HG03354 (cell line): ENCODE measurements at regions not wholly inside any gene's neighbourhood (a gene's known extent, or its start where the extent isn't known, plus 50 kb on each side); places are given as distances from the start of the nearest gene placed in this dataset.
"Not testable (repeated sequence)": the region's sequence is repeated elsewhere in the genome, so short reads cannot be mapped to it uniquely, and the experiment has no call there.

ENCODE experiments used
- ATAC-seq: cut with Tn5 transposase; IDR thresholded peaks from one replicate; pipeline ENCODE4 v1.9.1; 2021; ENCODE audit warnings: mild to moderate bottlenecking; ENCODE audit not compliant: unreplicated experiment, poor library complexity, severe bottlenecking

GRCh38 chr13:31594056-31594455 lies 145.3 kb upstream of the RXFP2 start:
- no peak for ATAC-seq

- ATAC-seq = no peak
Measured at GRCh38 chr13:31595563-31595962, 143.8 kb upstream of the RXFP2 start.

GRCh38 chr13:31598990-31599389 lies 140.3 kb upstream of the RXFP2 start:
- ATAC-seq = no peak

- no peak for ATAC-seq
Measured at GRCh38 chr13:31605076-31605860, 134.1 kb upstream of the RXFP2 start.

- ATAC-seq = not testable (repeated sequence)
Measured at GRCh38 chr13:31607531-31607930, 131.8 kb upstream of the RXFP2 start.

DNA sequence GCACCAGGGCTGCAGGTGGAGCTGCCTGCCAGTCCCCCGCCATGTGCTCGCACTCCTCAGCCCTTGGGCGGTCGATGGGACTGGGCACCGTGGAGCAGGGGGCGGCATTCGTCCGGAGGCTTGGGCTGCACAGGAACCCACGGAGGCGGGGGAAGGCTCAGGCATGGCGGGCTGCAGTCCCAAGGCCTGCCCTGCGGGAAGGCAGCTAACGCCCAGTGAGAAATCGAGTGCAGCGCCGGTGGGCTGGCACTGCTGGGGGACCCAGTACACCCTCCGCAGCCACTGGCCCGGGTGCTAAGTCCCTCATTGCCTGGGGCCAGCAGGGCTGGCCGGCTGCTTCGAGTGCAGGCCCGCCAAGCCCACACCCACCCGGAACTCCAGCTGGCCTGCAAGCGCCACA lies 130.5 kb upstream of the RXFP2 start:
- not testable (repeated sequence) for ATAC-seq

- no peak for ATAC-seq
Measured at GRCh38 chr13:31610270-31610998, 128.9 kb upstream of the RXFP2 start.

GRCh38 chr13:31611214-31611613 lies 128.1 kb upstream of the RXFP2 start:
- no peak for ATAC-seq

DNA sequence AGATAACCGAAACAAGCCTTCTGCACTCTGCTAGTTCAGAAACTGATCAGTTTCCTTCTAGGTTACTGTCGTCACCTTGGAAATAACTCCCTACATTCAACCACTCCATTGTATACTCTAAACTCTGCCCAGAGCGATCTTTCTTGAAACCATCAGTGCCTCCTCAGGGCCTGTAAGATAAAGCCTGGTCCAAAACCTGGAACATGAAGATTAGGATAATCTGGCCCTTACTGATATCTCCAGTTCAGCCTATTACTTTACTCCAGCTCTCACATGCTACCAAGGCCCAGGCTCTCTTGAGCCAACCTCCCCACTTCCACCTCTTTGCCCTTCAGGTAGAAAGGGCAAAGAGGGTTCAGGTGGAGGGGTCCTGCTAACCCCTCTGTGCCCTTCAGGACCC lies 125.3 kb upstream of the RXFP2 start:
- ATAC-seq = no peak

DNA sequence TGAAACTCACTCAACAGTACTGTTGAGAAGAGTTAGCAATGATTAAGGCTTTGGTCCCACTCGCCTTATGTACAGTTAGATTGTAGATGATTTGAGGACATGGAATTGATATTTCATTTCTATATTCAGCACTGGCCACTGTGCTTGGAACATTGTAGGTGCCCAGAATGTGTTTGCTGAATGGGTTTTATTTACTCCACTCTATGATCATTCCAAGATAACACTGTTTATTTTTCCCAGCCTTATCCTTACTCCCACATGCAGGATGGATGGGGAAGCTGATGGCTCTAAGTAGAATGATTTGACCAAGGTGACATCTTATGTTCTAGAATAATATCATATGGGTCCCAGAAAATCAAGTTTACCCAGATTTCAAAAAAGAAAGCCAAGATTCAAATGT lies 124.6 kb upstream of the RXFP2 start:
- no peak for ATAC-seq

- ATAC-seq = no peak
Measured at GRCh38 chr13:31625115-31625514, 114.2 kb upstream of the RXFP2 start.

GRCh38 chr13:31627097-31627845 lies 112.1 kb upstream of the RXFP2 start:
- no peak for ATAC-seq

DNA sequence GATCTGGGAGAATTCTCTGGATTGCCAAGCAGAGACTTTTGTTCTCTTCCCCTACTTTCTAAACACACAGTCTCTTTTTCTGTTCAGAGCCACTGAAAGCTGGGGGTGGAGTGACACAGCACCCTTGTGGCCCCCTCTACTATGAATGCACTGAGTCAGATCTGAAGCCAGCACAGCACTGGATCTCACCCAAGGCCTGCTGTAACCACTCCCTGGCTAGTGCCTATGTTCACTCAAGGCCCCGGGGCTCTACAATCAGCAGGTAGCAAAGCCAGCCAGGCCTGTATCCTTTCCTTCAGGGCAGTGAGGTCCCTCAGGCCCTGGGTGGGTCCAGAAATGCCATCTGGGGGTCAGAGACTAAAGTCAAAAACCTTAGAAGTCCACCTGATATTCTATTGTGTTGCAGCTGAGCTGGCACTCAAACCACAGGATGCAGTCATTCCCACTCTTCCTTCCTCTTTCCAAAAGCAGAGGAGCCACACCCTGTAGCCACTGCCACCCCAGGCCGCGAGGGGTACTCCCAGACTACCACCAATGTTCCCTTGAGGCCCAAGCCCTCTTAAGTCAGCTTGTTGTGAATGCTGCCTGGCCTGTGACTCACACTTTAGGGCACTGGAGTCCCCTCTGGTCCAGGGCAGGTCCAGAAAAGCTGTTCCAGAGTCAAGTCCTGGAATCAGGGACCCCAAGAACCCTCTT lies 110.1 kb upstream of the RXFP2 start:
- ATAC-seq = no peak

- no peak for ATAC-seq
Measured at GRCh38 chr13:31631071-31631470, 108.3 kb upstream of the RXFP2 start.

DNA sequence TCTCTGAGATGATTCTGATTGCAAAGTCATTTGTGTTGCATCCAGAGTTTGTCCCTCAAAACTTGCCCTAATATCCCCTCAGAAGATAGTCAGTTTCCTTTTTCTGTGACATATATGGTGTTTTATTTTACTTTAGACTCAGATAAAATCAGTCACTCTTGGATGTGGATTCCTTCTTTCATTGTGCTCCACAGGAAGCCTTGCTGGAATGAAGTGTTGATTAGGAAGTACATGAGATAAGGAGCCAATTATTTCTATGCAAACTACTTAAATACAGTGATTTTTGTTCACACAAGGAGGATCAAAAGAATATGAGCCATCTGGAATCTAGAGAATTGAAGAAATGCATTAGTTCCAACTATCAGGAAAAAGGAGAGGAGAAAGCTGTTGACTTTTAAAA lies 107.6 kb upstream of the RXFP2 start:
- ATAC-seq = no peak

DNA sequence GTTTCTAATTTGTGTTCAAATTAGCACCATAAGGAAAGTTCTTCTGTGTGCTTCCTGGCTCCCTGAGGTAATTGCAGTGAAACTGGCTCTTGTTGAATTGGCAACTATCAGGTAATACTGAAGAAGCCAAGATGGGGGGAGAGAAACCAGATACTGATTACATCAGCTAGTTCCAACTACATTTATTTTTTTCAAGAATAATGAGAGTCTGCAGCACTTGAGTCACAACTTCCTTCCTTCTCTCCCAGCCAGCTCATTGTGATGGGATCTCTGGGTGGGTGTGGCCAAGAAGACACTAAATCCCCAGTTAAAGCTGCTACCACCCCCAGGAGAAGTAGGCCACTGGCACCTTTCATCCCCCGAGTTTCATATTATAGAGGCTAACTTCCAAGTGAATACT lies 100.7 kb upstream of the RXFP2 start:
- ATAC-seq = no peak

- no peak for ATAC-seq
Measured at GRCh38 chr13:31639443-31640163, 99.7 kb upstream of the RXFP2 start.

DNA sequence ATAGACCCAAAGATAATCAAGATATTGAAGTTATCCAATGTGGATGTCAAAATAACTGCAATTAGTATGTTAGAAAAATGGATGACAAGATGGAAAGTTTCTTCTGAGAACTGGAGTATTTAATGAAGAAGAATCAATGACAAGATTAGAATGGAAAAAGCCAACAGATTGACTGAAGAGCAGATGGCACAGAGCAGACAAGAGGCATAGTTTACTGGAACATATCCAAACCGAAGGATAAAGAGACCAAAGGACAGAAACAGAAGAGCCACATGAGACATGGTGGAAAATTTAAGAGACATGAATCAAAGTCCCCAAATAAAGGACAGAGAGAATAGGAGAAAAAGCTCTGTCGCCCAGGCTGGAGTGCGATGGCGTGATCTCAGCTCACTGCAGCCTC lies 89.6 kb upstream of the RXFP2 start:
- ATAC-seq = no peak

- ATAC-seq = no peak
Measured at GRCh38 chr13:31653730-31654129, 85.6 kb upstream of the RXFP2 start.
